ENCODE measurements at regions not wholly inside any gene's neighbourhood (a gene's known extent, or its start where the extent isn't known, plus 50 kb on each side); places are given as distances from the start of the nearest gene placed in this dataset.

- no peak for TF ChIP-seq POLR2A (IDR thresholded peaks at IDR 0.05; ENCODE audit: low read depth, low read length)
- TF ChIP-seq POLR2AphosphoS5 (IDR thresholded peaks at IDR 0.05; ENCODE audit: low read depth, low read length) = no peak
Observed at GRCh38 chr3:182182531-182182968, 470.8 kb downstream of the SOX2 start.

All from GM12892 (cell line).